ENCODE measurements at regions not wholly inside any gene's neighbourhood (a gene's known extent, or its start where the extent isn't known, plus 50 kb on each side); places are given as distances from the start of the nearest gene placed in this dataset.

GRCh38 chr6:150307520-150307919 is 61.3 kb upstream of the IYD start:
- TF ChIP-seq TARDBP (IDR thresholded peaks at IDR 0.05) (no peak), BHLHE40 (IDR thresholded peaks at IDR 0.05; ENCODE audit: borderline replicate concordance) (no peak)
